ENCODE measurements at regions not wholly inside any gene's neighbourhood (a gene's known extent, or its start where the extent isn't known, plus 50 kb on each side); places are given as distances from the start of the nearest gene placed in this dataset.

- TF ChIP-seq CTCF (IDR thresholded peaks at IDR 0.05; ENCODE audit: insufficient read depth, low read depth, low read length) (no peak), EZH2 (IDR thresholded peaks at IDR 0.05; ENCODE audit: insufficient read depth, low read length) (no peak)
Observed at GRCh38 chr14:99072433-99072832, 199.6 kb downstream of the BCL11B start.

Data from astrocyte (in vitro differentiated cells and primary cell).